ENCODE measurements at regions not wholly inside any gene's neighbourhood (a gene's known extent, or its start where the extent isn't known, plus 50 kb on each side); places are given as distances from the start of the nearest gene placed in this dataset.

DNA sequence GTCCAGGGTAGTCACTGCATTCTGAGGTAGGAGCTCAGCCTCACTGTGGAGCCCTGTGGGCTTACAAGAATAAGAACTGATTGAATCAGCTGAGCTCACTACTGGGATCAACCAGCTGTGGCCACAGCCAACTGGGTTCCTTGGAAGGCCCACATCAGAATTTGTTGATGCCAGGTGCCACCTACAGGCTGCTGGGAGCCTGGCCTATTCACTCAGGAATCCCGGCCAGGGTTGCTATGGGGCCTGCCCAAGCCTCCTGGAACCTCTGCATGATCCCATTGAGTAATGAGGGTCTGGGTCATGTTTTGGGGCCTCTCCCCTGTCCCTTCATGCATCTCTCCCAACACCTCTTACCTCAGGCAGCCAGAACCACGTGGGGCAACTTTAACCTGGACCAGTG is 53.9 kb upstream of the KIAA1210 start:
- H3K4me3 ChIP-seq, result no peak overlapping the region
- H3K27me3 ChIP-seq, result no peaks in the 10 kb centered on the region
- peak; percentile 35 for DNase-seq
- no peaks in the 10 kb centered on the region for H3K36me3 ChIP-seq
- no peaks in the 10 kb centered on the region for H3K9me3 ChIP-seq

DNA sequence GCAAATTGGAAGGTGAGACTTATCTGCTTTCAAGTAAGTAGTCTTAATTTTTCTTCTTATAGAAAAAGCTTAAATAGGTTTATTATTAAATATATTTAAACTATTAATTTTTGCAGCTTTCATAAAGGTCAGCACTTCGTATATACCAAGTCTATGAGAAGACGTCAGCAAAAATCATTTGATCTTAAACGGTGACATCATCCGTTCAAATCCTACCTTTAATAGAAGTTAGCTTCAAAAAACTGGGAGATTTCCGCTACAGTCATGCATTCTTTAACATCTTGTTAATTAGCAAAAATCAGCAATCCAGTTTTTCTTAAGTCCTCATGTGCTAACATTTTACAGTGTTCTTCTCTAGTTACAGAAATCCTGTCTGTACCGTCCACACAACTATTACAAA is 49.9 kb upstream of the PGRMC1 start:
- H3K9me3 ChIP-seq, result no peaks in the 10 kb centered on the region
- no peak for DNase-seq
- H3K4me3 ChIP-seq, result no peak overlapping the region
- no peaks in the 10 kb centered on the region for H3K27me3 ChIP-seq
- H3K36me3 ChIP-seq, result no peaks in the 10 kb centered on the region

All from MG63 (cell line).